ENCODE measurements at regions not wholly inside any gene's neighbourhood (a gene's known extent, or its start where the extent isn't known, plus 50 kb on each side); places are given as distances from the start of the nearest gene placed in this dataset.

GRCh38 chr5:167063788-167064187, 1227.7 kb upstream of the WWC1 start:
- TF ChIP-seq CTCF (IDR thresholded peaks at IDR 0.05) (no peak), POLR2A (IDR thresholded peaks at IDR 0.05) (no peak)
